ENCODE measurements at regions not wholly inside any gene's neighbourhood (a gene's known extent, or its start where the extent isn't known, plus 50 kb on each side); places are given as distances from the start of the nearest gene placed in this dataset.

DNA sequence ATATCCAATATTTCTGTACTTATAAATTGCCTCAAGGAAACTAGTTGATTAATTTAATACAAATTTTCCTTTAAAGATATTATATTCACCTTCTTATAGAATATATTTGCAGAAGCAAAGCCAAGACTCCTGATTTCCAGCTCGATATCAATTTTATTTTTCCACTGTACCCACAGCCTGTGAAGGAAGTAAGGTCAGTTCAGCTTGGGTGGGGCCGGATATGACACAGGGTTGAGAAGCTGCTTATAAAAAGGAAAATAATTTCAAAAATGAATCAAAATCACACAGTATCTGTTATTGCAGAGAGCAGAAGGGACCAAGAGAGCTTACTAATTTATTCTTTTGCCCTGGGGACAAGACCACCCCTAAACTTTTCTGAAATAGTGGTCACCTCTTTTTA, 491.4 kb downstream of the TUSC7 start:
- TF ChIP-seq, protein P1, sequence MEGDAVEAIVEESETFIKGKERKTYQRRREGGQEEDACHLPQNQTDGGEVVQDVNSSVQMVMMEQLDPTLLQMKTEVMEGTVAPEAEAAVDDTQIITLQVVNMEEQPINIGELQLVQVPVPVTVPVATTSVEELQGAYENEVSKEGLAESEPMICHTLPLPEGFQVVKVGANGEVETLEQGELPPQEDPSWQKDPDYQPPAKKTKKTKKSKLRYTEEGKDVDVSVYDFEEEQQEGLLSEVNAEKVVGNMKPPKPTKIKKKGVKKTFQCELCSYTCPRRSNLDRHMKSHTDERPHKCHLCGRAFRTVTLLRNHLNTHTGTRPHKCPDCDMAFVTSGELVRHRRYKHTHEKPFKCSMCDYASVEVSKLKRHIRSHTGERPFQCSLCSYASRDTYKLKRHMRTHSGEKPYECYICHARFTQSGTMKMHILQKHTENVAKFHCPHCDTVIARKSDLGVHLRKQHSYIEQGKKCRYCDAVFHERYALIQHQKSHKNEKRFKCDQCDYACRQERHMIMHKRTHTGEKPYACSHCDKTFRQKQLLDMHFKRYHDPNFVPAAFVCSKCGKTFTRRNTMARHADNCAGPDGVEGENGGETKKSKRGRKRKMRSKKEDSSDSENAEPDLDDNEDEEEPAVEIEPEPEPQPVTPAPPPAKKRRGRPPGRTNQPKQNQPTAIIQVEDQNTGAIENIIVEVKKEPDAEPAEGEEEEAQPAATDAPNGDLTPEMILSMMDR (IDR thresholded peaks at IDR 0.05), result no peak
- TF ChIP-seq POLR2A (IDR thresholded peaks at IDR 0.05), result no peak

All from lower leg skin (tissue), 3 donors.